Thyroid gland (tissue), 4 donors: ENCODE measurements at regions not wholly inside any gene's neighbourhood (a gene's known extent, or its start where the extent isn't known, plus 50 kb on each side); places are given as distances from the start of the nearest gene placed in this dataset.

Source experiments
- DNase-seq, 2 donors: peaks; one replicate each; pipeline ENCODE4 v3.0.0-alpha.2; 2019
- H3K27ac ChIP-seq, 3 donors: fragments of 200-600 bp; sonication (generic); 1 replicate in 2 of 3; 2 replicates in 1 of 3; pipeline ENCODE4 v1.5.1; 2016 to 2019; ENCODE audit warnings: mild to moderate bottlenecking in 1 of 3, moderate library complexity in 1 of 3
- H3K27me3 ChIP-seq: fragments of 200-600 bp; sonication (generic); one replicate; pipeline ENCODE4 v1.5.1; 2019
- H3K36me3 ChIP-seq, 2 donors: fragments of 200-600 bp; sonication (generic); one replicate each; pipeline ENCODE4 v1.5.1; 2016 to 2019
- H3K4me1 ChIP-seq, 2 donors: fragments of 200-600 bp; sonication (generic); one replicate each; pipeline ENCODE4 v1.5.1; 2017 to 2019
- H3K4me3 ChIP-seq, 3 donors: fragments of 200-600 bp; sonication (generic); replicated peaks in 1 of 3; 1 replicate in 2 of 3; 2 replicates in 1 of 3; pipeline ENCODE4 v1.5.1; 2016; ENCODE audit warnings: mild to moderate bottlenecking in 1 of 3
- H3K9me3 ChIP-seq: fragments of 200-600 bp; sonication (generic); one replicate; pipeline ENCODE4 v1.5.1; 2017
- CTCF ChIP-seq, 6 experiments: fragments of 200-600 bp in 3 of 6; fragments of 450-650 bp in 3 of 6; sonication (generic) in 3 of 6; IDR thresholded peaks; one replicate each; pipeline ENCODE4 v1.5.1; 2016 to 2019; ENCODE audit warnings: antibody characterized with exemption in 6 of 6, mild to moderate bottlenecking in 2 of 6, inconsistent platforms in 1 of 6, moderate library complexity in 1 of 6
- POLR2A ChIP-seq, 2 donors: fragments of 450-650 bp; IDR thresholded peaks; one replicate each; pipeline ENCODE4 v1.6.1; 2017; ENCODE audit warnings: antibody characterized with exemption in 2 of 2, mild to moderate bottlenecking in 2 of 2, moderate library complexity in 1 of 2
- WGBS, 2 donors: methylation state at CpG; one replicate each; pipeline ENCODE4 v1.1.5; 2017; 5-methylcytosine and 5-hydroxymethylcytosine counted together
- intact Hi-C: fragments of 100-400 bp; cut with DNase I; formaldehyde crosslinking; loops from one replicate; pipeline ENCODE4 v1.15.1; 2023

GRCh38 chr2:82226441-82226840 lies 1921.9 kb upstream of the LRRTM1 start:
- no peak overlapping the region for H3K4me3 ChIP-seq
- intact Hi-C loops = no loop called here
- no peaks in the 10 kb centered on the region for H3K9me3 ChIP-seq
- H3K4me1 ChIP-seq = no peaks in the 10 kb centered on the region
- no peaks in the 10 kb centered on the region for H3K27me3 ChIP-seq
- no peak overlapping the region for H3K27ac ChIP-seq
- no peak for TF ChIP-seq POLR2A (IDR thresholded peaks at IDR 0.05)
- no peak for TF ChIP-seq CTCF (IDR thresholded peaks at IDR 0.05)
- no peaks in the 10 kb centered on the region for H3K36me3 ChIP-seq
- 79 to 85% methylated on average over 2 of the region's 2 CpGs for WGBS, 2 donors
- DNase-seq = no peak

- no peaks in the 10 kb centered on the region for H3K4me1 ChIP-seq
- no peaks in the 10 kb centered on the region for H3K27me3 ChIP-seq
- WGBS, 2 donors = 78 to 81% methylated on average over 5 of the region's 5 CpGs
- no peak overlapping the region for H3K4me3 ChIP-seq
- no peak for TF ChIP-seq CTCF (IDR thresholded peaks at IDR 0.05)
- no peak for TF ChIP-seq POLR2A (IDR thresholded peaks at IDR 0.05)
- H3K36me3 ChIP-seq = no peaks in the 10 kb centered on the region
- no peak for DNase-seq
- intact Hi-C loops = no loop called here
- no peaks in the 10 kb centered on the region for H3K9me3 ChIP-seq
- no peak overlapping the region for H3K27ac ChIP-seq
Observed at GRCh38 chr2:82224301-82224940, 1919.9 kb upstream of the LRRTM1 start.

GRCh38 chr2:82215212-82215611 lies 1910.7 kb upstream of the LRRTM1 start:
- H3K27ac ChIP-seq = no peak overlapping the region
- 87 to 89% methylated on average over 4 of the region's 4 CpGs for WGBS, 2 donors
- H3K36me3 ChIP-seq = no peaks in the 10 kb centered on the region
- no peaks in the 10 kb centered on the region for H3K27me3 ChIP-seq
- no peak overlapping the region for H3K4me3 ChIP-seq
- TF ChIP-seq POLR2A (IDR thresholded peaks at IDR 0.05) (no peak), CTCF (IDR thresholded peaks at IDR 0.05) (no peak)
- no peaks in the 10 kb centered on the region for H3K4me1 ChIP-seq
- intact Hi-C loops = no loop called here
- no peaks in the 10 kb centered on the region for H3K9me3 ChIP-seq
- DNase-seq = no peak

- Histone ChIP-seq H3K36me3 (no peaks in the 10 kb centered on the region), H3K9me3 (no peaks in the 10 kb centered on the region), H3K27ac (no peak overlapping the region), H3K4me1 (no peaks in the 10 kb centered on the region), H3K27me3 (no peaks in the 10 kb centered on the region), H3K4me3 (no peak overlapping the region)
- 71 to 79% methylated on average over 3 of the region's 3 CpGs for WGBS, 2 donors
- no peak for DNase-seq
- intact Hi-C loops = no loop called here
- TF ChIP-seq POLR2A (IDR thresholded peaks at IDR 0.05) (no peak), CTCF (IDR thresholded peaks at IDR 0.05) (no peak)
Observed at GRCh38 chr2:82199493-82199852, 1894.9 kb upstream of the LRRTM1 start.

- no peaks in the 10 kb centered on the region for H3K4me1 ChIP-seq
- no peaks in the 10 kb centered on the region for H3K9me3 ChIP-seq
- no peak for TF ChIP-seq CTCF (IDR thresholded peaks at IDR 0.05)
- TF ChIP-seq POLR2A (IDR thresholded peaks at IDR 0.05) = no peak
- intact Hi-C loops = no loop called here
- no peak overlapping the region for H3K4me3 ChIP-seq
- H3K27ac ChIP-seq = no peak overlapping the region
- DNase-seq = no peak
- no peaks in the 10 kb centered on the region for H3K36me3 ChIP-seq
- H3K27me3 ChIP-seq = no peaks in the 10 kb centered on the region
- 87 to 88% methylated on average over 4 of the region's 4 CpGs for WGBS, 2 donors
Observed at GRCh38 chr2:82198809-82199492, 1894.4 kb upstream of the LRRTM1 start.
